Effector memory CD4-positive, alpha-beta T cell (primary cell): ENCODE measurements at regions not wholly inside any gene's neighbourhood (a gene's known extent, or its start where the extent isn't known, plus 50 kb on each side); places are given as distances from the start of the nearest gene placed in this dataset.

Experiments
- DNase-seq, 3 donors: peaks; one replicate each; pipeline ENCODE4 v3.0.0-alpha.2; 2020
- H3K27ac ChIP-seq: 2 replicates; pipeline ENCODE4 v1.7.0; 2013; ENCODE audit warnings: mild to moderate bottlenecking, low read length, moderate library complexity; ENCODE audit not compliant: insufficient read depth, poor library complexity, severe bottlenecking
- H3K27me3 ChIP-seq: replicated peaks from 2 replicates; pipeline ENCODE4 v1.7.0; 2013; ENCODE audit warnings: mild to moderate bottlenecking, low read length; ENCODE audit not compliant: insufficient read depth, control insufficient read depth, poor library complexity, severe bottlenecking
- H3K36me3 ChIP-seq: 2 replicates; pipeline ENCODE4 v1.7.0; 2013; ENCODE audit warnings: mild to moderate bottlenecking, low read length, moderate library complexity; ENCODE audit not compliant: control insufficient read depth, insufficient read depth
- H3K4me1 ChIP-seq: 2 replicates; pipeline ENCODE4 v1.7.0; 2013; ENCODE audit warnings: low read length, mild to moderate bottlenecking; ENCODE audit not compliant: control insufficient read depth, insufficient read depth, poor library complexity, severe bottlenecking
- H3K4me3 ChIP-seq: 2 replicates; pipeline ENCODE4 v1.7.0; 2013; ENCODE audit warnings: low read length, low read depth, mild to moderate bottlenecking; ENCODE audit not compliant: insufficient read depth, poor library complexity, severe bottlenecking
- H3K9me3 ChIP-seq: 2 replicates; pipeline ENCODE4 v1.7.0; 2013; ENCODE audit warnings: mild to moderate bottlenecking, low read length, moderate library complexity; ENCODE audit not compliant: control insufficient read depth

DNA sequence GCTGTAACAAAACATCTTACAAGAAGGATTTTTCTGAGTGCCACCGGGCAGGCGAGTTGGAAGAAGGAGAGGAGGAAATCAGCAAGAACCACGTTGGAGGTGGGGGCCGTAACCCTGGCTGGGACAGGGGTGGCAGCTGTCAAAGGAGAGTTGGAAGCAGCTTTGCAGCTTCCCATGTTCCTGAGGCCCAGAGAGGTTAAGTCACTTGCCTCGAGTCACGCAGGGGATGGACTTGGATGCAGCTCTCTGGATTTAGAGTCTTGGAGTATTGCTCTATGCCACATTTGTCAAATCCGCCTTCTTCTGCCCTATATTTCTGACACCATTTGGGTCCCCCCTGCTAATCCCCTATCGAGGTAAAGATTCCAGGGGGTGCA is 83.0 kb upstream of the CIBAR2 start:
- no peaks in the 10 kb centered on the region for H3K4me1 ChIP-seq
- H3K9me3 ChIP-seq: no peaks in the 10 kb centered on the region
- H3K27ac ChIP-seq: no peak overlapping the region
- no peaks in the 10 kb centered on the region for H3K27me3 ChIP-seq
- no peak overlapping the region for H3K4me3 ChIP-seq
- DNase-seq: no peak
- no peaks in the 10 kb centered on the region for H3K36me3 ChIP-seq

DNA sequence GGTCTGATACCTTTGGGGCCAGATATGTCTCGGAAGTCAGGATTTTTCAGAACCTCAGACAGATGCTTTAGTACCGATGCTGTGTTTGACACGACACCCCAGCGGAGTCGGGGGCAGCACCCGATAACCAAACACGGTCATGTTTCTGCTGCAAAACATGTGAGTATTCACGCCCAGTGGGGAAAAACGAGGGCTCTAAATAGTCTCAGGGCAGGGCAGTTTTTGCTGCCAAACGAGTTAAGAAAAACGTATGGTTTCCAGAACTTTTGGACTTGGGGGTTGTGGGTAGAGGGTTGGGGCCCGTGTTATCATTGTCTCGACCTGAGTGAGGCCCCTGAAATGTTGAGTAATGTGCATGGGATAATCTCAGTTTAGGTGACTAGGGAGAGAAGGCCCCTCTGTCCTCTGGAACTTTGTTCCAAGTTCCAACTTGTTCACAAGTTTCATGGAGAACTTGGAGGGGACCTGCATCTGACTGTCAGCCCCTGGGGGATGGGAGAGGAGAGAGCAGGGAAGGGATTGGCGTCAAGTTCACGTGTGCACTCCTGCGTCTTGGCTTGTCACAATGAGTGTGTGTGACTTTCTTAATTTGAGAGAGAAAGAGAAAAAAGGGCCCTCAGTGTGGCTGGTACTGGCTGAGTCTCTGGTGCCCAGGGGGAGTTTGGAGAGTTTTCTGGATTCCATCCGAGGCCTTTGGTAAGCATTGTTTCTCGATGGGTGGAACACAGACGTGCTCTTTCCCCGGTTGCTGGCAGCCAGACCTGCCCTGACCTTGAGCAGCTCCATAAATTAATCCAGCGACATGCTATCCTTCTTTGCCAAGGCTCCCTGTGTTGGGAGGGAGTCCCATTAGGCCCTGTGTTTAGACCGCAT is 83.9 kb upstream of the CIBAR2 start:
- Histone ChIP-seq H3K9me3 (no peaks in the 10 kb centered on the region), H3K4me3 (no peak overlapping the region), H3K27ac (no peak overlapping the region), H3K27me3 (no peaks in the 10 kb centered on the region), H3K4me1 (no peaks in the 10 kb centered on the region), H3K36me3 (no peaks in the 10 kb centered on the region)
- no peak for DNase-seq

DNA sequence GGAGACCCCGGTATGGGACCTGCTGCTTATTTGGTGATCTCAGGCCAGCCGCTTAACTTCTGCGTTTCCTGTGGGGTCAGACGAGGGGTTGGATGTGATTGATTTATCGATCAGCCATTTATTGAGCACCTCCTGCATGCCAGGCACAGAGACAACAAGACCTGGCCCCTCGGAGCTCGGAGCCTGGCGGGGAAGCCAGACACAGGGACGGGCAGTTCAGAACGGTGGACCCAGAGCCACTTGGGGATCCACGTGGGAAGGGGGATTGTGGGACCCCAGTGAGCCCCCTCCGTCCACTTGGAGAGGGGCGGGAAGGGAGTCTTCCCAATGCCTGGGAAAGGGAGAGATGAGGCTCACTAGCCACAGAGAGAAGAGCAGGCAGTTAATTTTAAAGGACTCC is 84.7 kb upstream of the CIBAR2 start:
- Histone ChIP-seq H3K9me3 (no peaks in the 10 kb centered on the region), H3K36me3 (no peaks in the 10 kb centered on the region), H3K27me3 (no peaks in the 10 kb centered on the region), H3K4me3 (no peak overlapping the region), H3K27ac (no peak overlapping the region), H3K4me1 (no peaks in the 10 kb centered on the region)
- DNase-seq: no peak

DNA sequence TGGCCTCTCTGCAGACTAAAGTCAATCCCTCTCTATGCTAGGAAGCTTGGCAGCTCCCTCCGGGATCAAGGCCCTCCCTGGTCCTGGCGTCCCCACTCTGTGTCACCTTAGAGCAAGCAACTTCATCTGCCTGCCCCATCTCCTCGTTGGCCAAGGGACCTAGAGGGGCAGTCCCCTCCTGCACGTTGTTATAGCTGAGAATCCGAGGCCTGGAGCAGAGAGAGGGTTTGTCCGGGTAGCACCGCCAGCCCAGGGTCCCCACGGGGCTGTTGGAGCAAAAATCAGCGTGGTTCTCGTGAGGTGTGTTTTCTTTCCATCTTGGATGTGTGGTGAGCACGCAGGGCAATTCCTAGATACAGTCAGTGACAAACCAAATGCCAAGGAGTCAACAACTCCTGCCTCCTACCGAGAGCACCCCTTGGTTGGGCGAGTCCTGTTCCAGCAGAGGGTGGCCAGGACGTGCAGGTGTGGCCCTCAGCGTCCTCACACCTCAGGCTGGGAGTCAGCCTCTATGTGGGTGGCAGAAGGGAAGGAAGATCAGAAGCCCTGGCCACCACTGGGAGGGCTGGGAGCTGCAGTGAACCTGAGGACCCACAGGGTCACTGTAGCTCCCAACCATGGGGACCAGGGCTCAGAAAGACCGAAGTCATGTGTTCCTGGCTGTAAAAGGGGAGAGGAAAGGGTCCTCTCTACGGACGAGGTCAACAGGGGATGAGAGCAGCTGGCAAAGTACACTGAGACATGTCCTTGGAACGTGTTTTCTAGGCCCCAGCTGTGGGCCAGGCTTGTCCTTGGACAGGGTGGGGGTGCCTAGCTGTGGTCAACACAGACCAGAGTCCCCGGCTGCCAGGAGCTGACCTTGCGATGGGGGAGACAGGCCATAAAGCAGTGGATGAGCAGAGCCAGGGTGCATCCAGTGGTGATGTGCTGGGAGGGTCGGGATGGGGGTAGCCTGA is 85.6 kb upstream of the CIBAR2 start:
- Histone ChIP-seq H3K36me3 (no peaks in the 10 kb centered on the region), H3K27ac (no peak overlapping the region), H3K27me3 (no peaks in the 10 kb centered on the region), H3K4me3 (no peak overlapping the region), H3K9me3 (no peaks in the 10 kb centered on the region), H3K4me1 (no peaks in the 10 kb centered on the region)
- DNase-seq: no peak

DNA sequence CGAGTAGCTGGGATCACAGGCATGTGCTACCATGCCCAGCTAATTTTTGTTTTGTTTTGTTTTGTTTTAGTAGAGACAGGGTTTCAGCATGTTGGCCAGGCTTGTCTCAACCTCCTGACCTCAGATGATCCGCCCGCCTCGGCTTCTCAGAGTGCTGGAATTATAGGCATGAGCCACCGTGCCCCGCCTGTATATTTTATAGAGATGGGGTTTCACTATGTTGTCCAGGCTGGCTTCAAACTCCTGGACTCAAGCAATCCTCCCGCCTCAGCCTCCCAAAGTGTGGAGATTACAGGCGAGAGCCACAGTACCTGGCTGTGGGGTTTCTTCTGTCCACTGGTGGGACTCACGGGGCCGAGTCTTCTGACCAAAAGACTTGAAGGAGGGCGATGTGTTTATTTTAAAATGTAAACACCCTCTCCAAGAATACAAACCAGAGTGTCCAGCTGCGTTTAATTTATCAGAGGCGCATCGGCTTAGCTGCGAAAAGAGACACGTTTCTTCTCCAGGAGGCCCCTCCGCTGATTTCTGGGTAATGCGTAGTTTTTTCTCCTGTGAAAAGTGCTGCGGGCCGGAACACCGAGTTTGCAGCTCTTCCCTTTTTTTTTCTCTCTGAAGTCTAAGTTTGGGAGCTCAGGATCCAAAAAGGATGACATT is 86.9 kb upstream of the CIBAR2 start:
- H3K4me1 ChIP-seq: no peaks in the 10 kb centered on the region
- H3K9me3 ChIP-seq: no peaks in the 10 kb centered on the region
- DNase-seq: no peak
- no peak overlapping the region for H3K27ac ChIP-seq
- no peak overlapping the region for H3K4me3 ChIP-seq
- H3K36me3 ChIP-seq: no peaks in the 10 kb centered on the region
- no peaks in the 10 kb centered on the region for H3K27me3 ChIP-seq

DNA sequence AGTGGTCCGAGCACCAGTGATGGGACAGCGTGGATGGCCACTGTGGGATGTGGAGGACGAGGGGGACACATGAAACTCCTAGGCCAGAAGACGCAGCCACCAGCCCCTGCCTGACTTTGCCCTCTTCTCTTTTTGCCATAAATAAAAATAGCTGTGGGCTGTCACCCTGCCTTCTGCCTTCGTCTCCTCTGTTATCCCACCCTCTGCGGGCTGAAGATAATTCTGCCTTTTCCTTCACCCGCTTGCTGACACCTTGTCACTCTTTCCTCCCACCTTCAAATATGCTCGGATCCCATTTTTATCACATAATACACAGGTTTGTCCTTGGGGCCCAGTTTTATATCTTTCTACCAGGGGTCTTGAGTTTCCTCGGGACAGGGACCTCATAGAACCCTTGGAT is 87.6 kb upstream of the CIBAR2 start:
- Histone ChIP-seq H3K4me1 (no peaks in the 10 kb centered on the region), H3K27ac (no peak overlapping the region), H3K9me3 (no peaks in the 10 kb centered on the region), H3K36me3 (no peaks in the 10 kb centered on the region), H3K4me3 (no peak overlapping the region), H3K27me3 (no peaks in the 10 kb centered on the region)
- no peak for DNase-seq

DNA sequence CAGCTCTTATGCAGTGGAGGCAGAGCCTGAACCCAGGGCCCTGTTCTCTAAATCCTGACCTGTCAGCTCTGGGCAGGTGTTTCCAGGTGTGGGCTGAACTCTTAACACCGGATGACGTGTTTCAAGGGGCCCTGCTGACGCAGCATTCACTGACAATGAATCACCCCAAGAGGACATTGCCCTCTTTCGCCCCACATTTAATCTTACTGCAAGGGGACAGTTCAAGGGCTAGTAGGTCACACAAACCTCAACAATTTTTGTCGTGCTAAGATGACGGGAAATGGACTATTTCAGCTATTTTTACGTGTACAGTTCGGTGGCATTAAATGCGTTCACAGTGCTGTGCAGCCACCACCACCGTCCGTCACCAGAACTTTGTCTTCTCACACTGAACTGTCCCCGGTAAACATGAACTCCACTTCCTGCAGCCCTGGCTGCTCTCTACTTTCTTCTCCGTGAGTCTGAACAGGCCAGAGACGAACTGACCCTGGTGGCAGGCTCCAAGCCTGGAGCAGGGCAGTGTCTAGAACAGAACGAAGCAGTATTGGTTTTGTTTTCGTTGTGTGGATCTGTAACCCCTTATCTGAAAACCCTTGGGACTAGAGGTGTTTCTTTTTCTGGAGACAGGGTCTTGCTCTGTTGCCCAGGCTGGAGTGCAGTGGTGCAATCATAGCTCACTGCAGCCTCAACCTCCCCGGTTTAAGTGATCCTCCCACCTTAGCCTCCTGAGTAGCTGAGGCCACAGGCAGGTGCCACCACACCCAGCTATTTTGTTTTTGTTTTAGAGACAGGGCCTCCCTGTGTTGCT is 88.4 kb upstream of the CIBAR2 start:
- Histone ChIP-seq H3K4me1 (no peaks in the 10 kb centered on the region), H3K9me3 (no peaks in the 10 kb centered on the region), H3K27ac (no peak overlapping the region), H3K36me3 (no peaks in the 10 kb centered on the region), H3K4me3 (no peak overlapping the region), H3K27me3 (no peaks in the 10 kb centered on the region)
- no peak for DNase-seq

DNA sequence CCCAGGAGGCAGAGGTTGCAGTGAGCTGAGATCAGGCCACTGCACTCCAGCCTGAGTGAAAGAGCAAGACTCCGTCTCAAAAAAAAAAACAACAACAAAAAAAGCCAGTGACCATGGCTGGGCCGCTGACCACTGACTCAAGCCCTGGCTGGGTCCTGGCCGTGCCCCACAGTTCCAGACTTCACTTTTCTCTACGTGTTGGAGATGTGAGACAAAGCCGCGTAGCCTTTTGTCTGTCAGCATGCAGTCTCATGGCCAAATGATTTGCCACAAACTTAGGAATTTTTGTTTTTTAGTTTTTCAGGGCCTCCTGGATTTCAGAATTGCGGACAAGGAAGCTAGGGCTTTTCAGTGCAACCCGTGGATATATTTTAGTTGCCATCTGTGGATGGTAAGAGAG is 89.3 kb upstream of the CIBAR2 start:
- Histone ChIP-seq H3K36me3 (no peaks in the 10 kb centered on the region), H3K9me3 (no peaks in the 10 kb centered on the region), H3K27me3 (no peaks in the 10 kb centered on the region), H3K27ac (no peak overlapping the region), H3K4me1 (no peaks in the 10 kb centered on the region), H3K4me3 (no peak overlapping the region)
- no peak for DNase-seq

DNA sequence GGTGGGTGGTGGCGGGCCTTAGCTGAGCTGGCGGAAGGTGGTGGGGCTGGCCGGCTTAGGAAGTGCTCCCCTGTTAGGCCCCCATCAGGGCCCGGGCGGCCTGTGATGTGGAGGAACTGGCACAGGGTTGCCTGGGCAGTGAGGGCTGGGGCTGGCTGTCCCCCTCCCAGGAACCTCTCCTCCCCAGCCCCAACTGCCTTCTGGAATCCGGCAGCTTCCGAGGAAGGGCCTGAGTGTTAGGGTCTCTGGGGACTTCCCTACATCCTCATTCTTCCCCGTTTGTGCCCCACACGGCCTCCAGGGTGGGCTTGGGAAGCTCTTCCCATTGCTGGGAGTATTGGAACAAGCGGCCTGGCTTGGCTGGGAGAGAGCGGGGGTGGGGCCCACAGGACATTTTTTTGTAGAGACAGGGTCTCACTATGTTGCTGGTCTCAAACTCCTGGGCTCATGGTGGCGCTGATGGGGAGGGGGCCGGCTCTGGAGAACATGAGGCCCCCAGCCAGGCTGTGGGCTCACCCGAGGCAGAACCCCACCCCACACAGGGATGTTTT is 89.9 kb upstream of the CIBAR2 start:
- Histone ChIP-seq H3K36me3 (no peaks in the 10 kb centered on the region), H3K4me1 (no peaks in the 10 kb centered on the region), H3K9me3 (no peaks in the 10 kb centered on the region), H3K27ac (no peak overlapping the region), H3K4me3 (no peak overlapping the region), H3K27me3 (no peaks in the 10 kb centered on the region)
- DNase-seq: no peak
